ENCODE measurements at regions not wholly inside any gene's neighbourhood (a gene's known extent, or its start where the extent isn't known, plus 50 kb on each side); places are given as distances from the start of the nearest gene placed in this dataset.
A peak's percentile ranks its signal among the peaks of the same experiment; 100 is the strongest.

GRCh38 chr10:111837985-111838384, 345.6 kb downstream of the GPAM start:
- no peak overlapping the region for H3K56ac ChIP-seq (replicated peaks; ENCODE audit: insufficient read length, low read depth, low read length)
- WGBS, 2 experiments (ENCODE audit: extremely low coverage in 1 of 2, insufficient coverage in 1 of 2, insufficient read length in 1 of 2, insufficient replicate concordance in 2 of 2, low coverage in 1 of 2, low lambda C conversion rate in 2 of 2, missing lambda C conversion rate in 1 of 2), result 64% methylated on average over 2 of the region's 2 CpGs; no CpG with 5 or more reads in 1 of the 2 experiments
- H3K4me3 ChIP-seq (ENCODE audit: extremely low read depth in 1 of 4, insufficient read depth in 2 of 4, low read depth in 3 of 4, low read length in 4 of 4), result no peak overlapping the region
- H3K18ac ChIP-seq (ENCODE audit: extremely low read depth, low read length), result no peak overlapping the region
- no peak overlapping the region for H2BK120ac ChIP-seq (replicated peaks; ENCODE audit: low read depth, low read length)
- no peaks in the 10 kb centered on the region for H3K27me3 ChIP-seq (replicated peaks in 1 of 4; ENCODE audit: control insufficient read depth in 3 of 4, extremely low read depth in 1 of 4, insufficient read depth in 3 of 4, low read length in 3 of 4)
- H3K4ac ChIP-seq (replicated peaks; ENCODE audit: insufficient read length, low read depth, low read length), result no peak overlapping the region
- H3K79me1 ChIP-seq (ENCODE audit: low read depth, low read length), result no peaks in the 10 kb centered on the region
- H3K23me2 ChIP-seq (ENCODE audit: low read depth, low read length), result no peaks in the 10 kb centered on the region
- FAIRE-seq (no peak), DNase-seq (ENCODE audit: low read depth in 1 of 2, low spot score in 2 of 2) (no peak)
- H3K9ac ChIP-seq (replicated peaks in 1 of 4; ENCODE audit: extremely low read depth in 1 of 4, low read depth in 3 of 4, low read length in 3 of 4), result no peak overlapping the region
- 0 out of 4 replicates have a peak overlapping the region, but pooled peaks have one; percentile 3 to 8 for H3K4me2 ChIP-seq (ENCODE audit: insufficient read depth in 1 of 2, low read depth in 2 of 2, low read length in 2 of 2)
- H3K27ac ChIP-seq (ENCODE audit: low read depth, low read length), result no peak overlapping the region
- ChIA-PET POLR2A (ENCODE audit: partially characterized antibody) (no interaction called here), CTCF (ENCODE audit: partially characterized antibody) (interaction anchor here (1.0 to 2.4 kb wide), 3 partner anchors 9 to 17 kb away, joined by 3 to 9 read pairs (median 3); no protein-coding TSS in a partner anchor)
- no peak overlapping the region for H4K8ac ChIP-seq (ENCODE audit: extremely low read depth, insufficient read depth, low read length)
- no peak overlapping the region for H3K23ac ChIP-seq (ENCODE audit: insufficient read length)
- 0 out of 2 replicates have a peak, but pooled peaks have one; percentile 46 for TF ChIP-seq KDM1A (IDR thresholded peaks at IDR 0.05; ENCODE audit: borderline replicate concordance, low read length)
- TF ChIP-seq ASH2L (IDR thresholded peaks at IDR 0.05; ENCODE audit: low read length), result no peak
- no peak for TF ChIP-seq RAD21 (IDR thresholded peaks at IDR 0.05 in 1 of 2, conservative IDR thresholded peaks at IDR 0.05 in 1 of 2; ENCODE audit: low read depth in 2 of 2, low read length in 2 of 2)
- TF ChIP-seq TEAD4 (IDR thresholded peaks at IDR 0.05; ENCODE audit: low read depth, low read length), result 0 out of 2 replicates have a peak, but pooled peaks have one; percentile 28
- TF ChIP-seq ATF3 (IDR thresholded peaks at IDR 0.05; ENCODE audit: insufficient read depth, low read depth, low read length), result no peak
- TF ChIP-seq JUN (IDR thresholded peaks at IDR 0.05; ENCODE audit: low read depth, low read length), result 0 out of 2 replicates have a peak, but pooled peaks have one; percentile 21
- peak; percentile 74 for TF ChIP-seq JUND (IDR thresholded peaks at IDR 0.05; ENCODE audit: low read length)
- no peak for TF ChIP-seq SRF (IDR thresholded peaks at IDR 0.05; ENCODE audit: low read depth, low read length)
- H2AK5ac ChIP-seq (ENCODE audit: low read depth, low read length), result no peak overlapping the region
- no peak overlapping the region for H4K5ac ChIP-seq (ENCODE audit: insufficient read length, low read depth, low read length)
- H2BK15ac ChIP-seq (ENCODE audit: low read length), result no peak overlapping the region
- H4K20me1 ChIP-seq (replicated peaks in 1 of 2; ENCODE audit: control insufficient read depth in 1 of 2, insufficient read depth in 2 of 2, low read length in 2 of 2), result no peaks in the 10 kb centered on the region
- H3K79me2 ChIP-seq (ENCODE audit: control insufficient read depth in 1 of 2, insufficient read depth in 2 of 2, low read length in 2 of 2), result no peaks in the 10 kb centered on the region
- H4K91ac ChIP-seq (replicated peaks; ENCODE audit: insufficient read length, low read length), result no peak overlapping the region
- no peak overlapping the region for H3K14ac ChIP-seq (ENCODE audit: insufficient read length)
- no peak overlapping the region for H2BK5ac ChIP-seq (ENCODE audit: low read depth, low read length)
- H3K9me3 ChIP-seq (ENCODE audit: insufficient read depth in 2 of 2, low read depth in 1 of 2, low read length in 1 of 2), result no peaks in the 10 kb centered on the region
- H3K36me3 ChIP-seq (ENCODE audit: control insufficient read depth in 2 of 4, insufficient read depth in 4 of 4, low read length in 3 of 4), result no peaks in the 10 kb centered on the region
- H3K4me1 ChIP-seq (replicated peaks in 1 of 4; ENCODE audit: control insufficient read depth in 3 of 4, insufficient read depth in 4 of 4, low read length in 3 of 4), result peaks cover 0 to 11% (median 7%) of the 10 kb centered on the region in 4 experiments; a peak in 4 of 7 replicates
- H2BK12ac ChIP-seq (ENCODE audit: low read depth, low read length), result no peak overlapping the region
- H2AFZ ChIP-seq (ENCODE audit: low read length), result no peak overlapping the region
- H2BK20ac ChIP-seq (ENCODE audit: low read length), result no peak overlapping the region

Data from H1 (cell line).